Activated naive CD4-positive, alpha-beta T cell treated with anti-CD3 and anti-CD28 coated beads, Interleukin-2, amount 10 ng/mL, durations not matched to agents 7 days and 5 days (primary cell): ENCODE measurements at regions not wholly inside any gene's neighbourhood (a gene's known extent, or its start where the extent isn't known, plus 50 kb on each side); places are given as distances from the start of the nearest gene placed in this dataset.

ENCODE experiments used
- CTCF ChIA-PET: fragments of 350-600 bp; sonication (Branson Sonifier 250); formaldehyde crosslinking; loops from one replicate; lab custom pipeline; 2021; ENCODE audit warnings: antibody characterized with exemption; lab: Charles Lee
- DNase-seq: peaks from one replicate; pipeline ENCODE4 v3.0.0-alpha.2; 2020
- H3K27ac Mint-ChIP-seq: one replicate; pipeline ENCODE4 v1.8.0; 2021; ENCODE audit warnings: mild to moderate bottlenecking, moderate library complexity, mixed read lengths
- H3K27me3 Mint-ChIP-seq: one replicate; pipeline ENCODE4 v1.8.0; 2021; ENCODE audit warnings: mild to moderate bottlenecking, mixed read lengths
- H3K36me3 Mint-ChIP-seq: one replicate; pipeline ENCODE4 v1.8.0; 2021; ENCODE audit warnings: mixed read lengths
- H3K4me1 Mint-ChIP-seq: one replicate; pipeline ENCODE4 v1.8.0; 2021; ENCODE audit warnings: mixed read lengths
- H3K4me3 Mint-ChIP-seq: one replicate; pipeline ENCODE4 v1.8.0; 2021; ENCODE audit warnings: mild to moderate bottlenecking, moderate library complexity, mixed read lengths
- H3K9me3 Mint-ChIP-seq: one replicate; pipeline ENCODE4 v1.8.0; 2021; ENCODE audit warnings: mixed read lengths

DNA sequence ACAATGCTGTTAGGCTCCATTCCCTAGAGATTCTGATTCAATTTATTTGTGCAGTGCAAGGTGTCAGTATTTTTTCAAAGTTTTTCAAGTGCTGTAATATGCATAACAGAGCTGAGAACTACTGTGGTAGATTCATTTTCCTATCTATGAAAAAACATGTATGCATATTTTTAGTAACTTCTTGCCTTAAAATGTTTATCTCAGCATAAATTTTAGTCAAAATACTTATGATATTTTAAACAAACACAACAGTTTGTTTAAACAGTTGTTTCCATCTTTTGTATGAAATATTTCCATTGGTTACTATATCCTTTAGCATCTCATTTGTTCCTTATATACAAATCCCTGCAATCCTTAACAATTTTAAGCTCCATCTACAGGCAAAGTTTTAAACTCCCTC, 624.8 kb upstream of the ADGRL3 start:
- Mint-ChIP-seq H3K36me3 (no peaks in the 10 kb centered on the region), H3K4me1 (no peaks in the 10 kb centered on the region), H3K27ac (no peak overlapping the region), H3K4me3 (no peak overlapping the region), H3K9me3 (peaks cover 1% of the 10 kb centered on the region), H3K27me3 (no peaks in the 10 kb centered on the region)
- no peak for DNase-seq
- CTCF ChIA-PET = no interaction called here

DNA sequence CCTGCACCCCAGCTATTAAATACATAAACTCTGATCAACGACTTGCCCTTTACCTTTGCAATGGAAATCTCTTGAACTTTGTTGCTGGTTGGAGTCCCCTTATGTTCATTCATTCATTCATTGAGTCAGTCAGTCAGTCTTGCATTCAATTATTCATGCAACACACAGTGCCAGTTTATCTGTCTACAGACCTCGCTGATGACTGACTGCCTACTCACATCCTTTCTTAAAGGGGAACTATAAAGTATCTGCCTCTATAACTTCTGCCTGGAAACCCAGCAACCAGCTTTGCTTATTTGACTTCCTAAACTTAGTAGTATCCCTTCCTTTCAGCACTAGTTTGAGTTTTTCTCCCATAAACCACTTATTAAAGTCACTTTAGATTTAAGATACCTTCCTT, 620.8 kb upstream of the ADGRL3 start:
- Mint-ChIP-seq H3K4me3 (no peak overlapping the region), H3K27ac (no peak overlapping the region), H3K36me3 (no peaks in the 10 kb centered on the region), H3K27me3 (no peaks in the 10 kb centered on the region), H3K9me3 (peaks cover 3% of the 10 kb centered on the region), H3K4me1 (no peaks in the 10 kb centered on the region)
- DNase-seq = no peak
- CTCF ChIA-PET = no interaction called here

DNA sequence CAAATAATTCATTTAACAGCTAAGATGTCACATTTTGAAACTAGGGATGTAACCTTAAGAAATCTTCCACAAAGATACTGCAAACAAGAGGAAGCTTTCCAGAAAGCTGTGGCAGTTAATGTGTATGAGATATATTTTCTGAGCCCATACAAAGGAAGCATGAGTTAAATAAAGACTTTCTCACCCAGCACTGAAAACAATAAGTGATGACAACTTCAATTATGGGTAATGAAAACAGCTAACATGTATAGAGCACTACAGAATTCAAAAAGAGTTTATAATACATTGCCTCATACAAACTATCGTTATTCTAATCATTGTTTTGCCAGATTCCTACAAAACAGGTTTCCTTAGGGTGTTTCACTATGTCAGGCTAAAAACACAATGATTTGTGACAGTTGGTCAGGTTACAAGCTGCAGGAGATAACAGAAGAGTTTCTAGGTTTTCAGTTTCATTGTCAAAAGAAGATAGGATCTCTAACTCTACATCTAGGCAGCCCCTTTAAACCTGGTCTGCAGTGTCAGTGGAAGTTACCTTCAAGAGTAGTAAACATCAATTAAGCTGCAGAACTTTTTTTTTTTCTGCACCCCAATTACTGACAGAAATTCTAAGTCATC, 618.1 kb upstream of the ADGRL3 start:
- Mint-ChIP-seq H3K4me1 (no peaks in the 10 kb centered on the region), H3K36me3 (no peaks in the 10 kb centered on the region), H3K9me3 (peaks cover 3% of the 10 kb centered on the region), H3K4me3 (no peak overlapping the region), H3K27me3 (no peaks in the 10 kb centered on the region), H3K27ac (no peak overlapping the region)
- DNase-seq = no peak
- CTCF ChIA-PET = no interaction called here

DNA sequence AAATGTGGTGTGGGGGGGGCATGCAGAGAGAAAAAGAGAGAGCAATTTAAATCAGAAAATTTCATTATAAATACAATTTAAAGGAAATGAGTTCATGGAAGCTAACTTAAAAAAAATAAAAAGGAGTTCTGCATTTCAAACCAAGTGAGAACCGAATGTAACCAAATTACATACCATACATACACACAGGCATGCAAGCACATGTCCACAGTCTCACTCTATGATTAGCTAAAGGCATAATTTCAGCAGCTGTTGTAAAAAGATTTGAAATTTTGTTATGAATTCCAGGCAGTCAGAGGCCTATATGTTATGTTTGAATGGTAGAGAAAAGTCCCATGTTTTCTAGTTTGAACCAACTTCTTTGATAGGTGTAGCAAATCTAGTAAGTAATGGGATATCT, 611.6 kb upstream of the ADGRL3 start:
- CTCF ChIA-PET = no interaction called here
- Mint-ChIP-seq H3K27me3 (no peaks in the 10 kb centered on the region), H3K36me3 (no peaks in the 10 kb centered on the region), H3K27ac (no peak overlapping the region), H3K4me3 (no peak overlapping the region), H3K9me3 (peaks cover 7% of the 10 kb centered on the region), H3K4me1 (no peaks in the 10 kb centered on the region)
- no peak for DNase-seq

DNA sequence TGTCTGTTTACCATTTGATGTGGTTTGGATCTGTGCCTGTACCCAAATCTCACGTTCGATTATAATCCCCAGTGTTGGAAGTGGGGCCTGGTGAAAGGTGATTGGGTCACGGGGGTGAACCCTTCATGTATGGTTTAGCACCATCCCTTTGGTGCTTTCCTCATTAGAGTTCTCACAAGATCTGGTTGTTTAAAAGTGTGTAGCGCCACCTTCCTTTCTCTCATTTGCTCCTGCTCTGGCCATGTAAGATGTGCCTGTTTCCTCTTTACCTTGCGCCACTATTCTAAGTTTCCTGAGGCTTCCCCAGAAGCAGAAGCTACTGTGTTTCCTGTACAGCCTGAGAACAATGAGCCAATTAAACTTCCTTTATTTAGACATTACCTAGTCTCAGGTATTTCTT, 610.7 kb upstream of the ADGRL3 start:
- no peak overlapping the region for H3K4me3 Mint-ChIP-seq
- no peak overlapping the region for H3K27ac Mint-ChIP-seq
- no peaks in the 10 kb centered on the region for H3K36me3 Mint-ChIP-seq
- DNase-seq = no peak
- no peaks in the 10 kb centered on the region for H3K4me1 Mint-ChIP-seq
- H3K27me3 Mint-ChIP-seq = no peaks in the 10 kb centered on the region
- peaks cover 6% of the 10 kb centered on the region for H3K9me3 Mint-ChIP-seq
- CTCF ChIA-PET = no interaction called here

DNA sequence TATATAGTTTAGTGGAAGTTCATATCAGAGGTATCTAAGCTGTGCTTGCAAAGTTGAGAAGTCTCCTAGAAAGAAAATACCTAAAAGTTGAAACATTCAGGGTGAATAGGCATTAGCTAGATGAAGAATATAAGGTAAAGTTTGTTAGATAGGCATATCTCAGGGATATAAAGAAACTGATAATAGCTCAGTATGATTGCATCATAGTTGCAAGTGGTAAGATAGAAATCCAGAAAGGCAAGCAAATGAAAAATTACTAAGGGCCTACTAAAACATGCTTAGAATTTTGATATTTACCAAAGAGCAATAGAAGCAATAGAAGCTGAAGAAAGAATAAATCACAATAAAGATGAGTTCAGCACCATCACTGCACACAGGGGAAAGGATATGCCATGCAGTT, 610.0 kb upstream of the ADGRL3 start:
- H3K4me3 Mint-ChIP-seq = no peak overlapping the region
- no peaks in the 10 kb centered on the region for H3K27me3 Mint-ChIP-seq
- no peak for DNase-seq
- H3K4me1 Mint-ChIP-seq = no peaks in the 10 kb centered on the region
- H3K36me3 Mint-ChIP-seq = no peaks in the 10 kb centered on the region
- H3K27ac Mint-ChIP-seq = no peak overlapping the region
- peaks cover 6% of the 10 kb centered on the region for H3K9me3 Mint-ChIP-seq
- CTCF ChIA-PET = no interaction called here

DNA sequence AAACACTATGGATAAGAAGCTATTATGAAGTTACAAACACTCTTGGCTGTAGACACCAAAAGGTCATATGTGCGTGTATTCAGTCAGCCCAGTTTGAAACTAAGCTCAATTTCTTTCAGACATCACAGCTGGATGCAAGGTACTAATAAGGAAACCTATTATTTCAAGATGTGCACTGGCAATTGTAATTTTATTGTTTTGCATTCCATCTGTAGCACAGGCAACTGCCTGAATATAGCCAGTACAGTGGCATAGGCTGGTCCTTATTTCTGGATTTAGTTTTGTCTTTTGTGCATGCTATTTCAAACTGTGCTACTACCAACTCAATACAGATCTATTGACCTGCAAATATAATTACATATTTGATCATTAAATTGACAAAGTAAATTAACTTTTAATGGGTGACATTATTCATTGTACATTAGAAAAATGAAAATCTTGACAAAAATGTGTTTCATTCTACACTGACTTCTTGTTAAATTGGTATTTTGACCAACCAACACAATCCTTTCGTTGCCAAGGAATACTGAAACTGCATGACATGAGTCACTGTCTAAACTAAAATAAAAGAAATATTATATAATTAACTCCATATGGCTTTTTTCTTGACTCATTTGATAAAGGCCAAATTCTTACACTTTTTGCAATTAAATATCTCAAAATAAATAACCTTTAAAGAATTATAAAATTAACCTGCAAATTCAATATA, 594.3 kb upstream of the ADGRL3 start:
- DNase-seq = no peak
- Mint-ChIP-seq H3K9me3 (peaks cover 20% of the 10 kb centered on the region), H3K4me3 (no peak overlapping the region), H3K4me1 (no peaks in the 10 kb centered on the region), H3K27ac (no peak overlapping the region), H3K27me3 (no peaks in the 10 kb centered on the region), H3K36me3 (no peaks in the 10 kb centered on the region)
- CTCF ChIA-PET = no interaction called here

DNA sequence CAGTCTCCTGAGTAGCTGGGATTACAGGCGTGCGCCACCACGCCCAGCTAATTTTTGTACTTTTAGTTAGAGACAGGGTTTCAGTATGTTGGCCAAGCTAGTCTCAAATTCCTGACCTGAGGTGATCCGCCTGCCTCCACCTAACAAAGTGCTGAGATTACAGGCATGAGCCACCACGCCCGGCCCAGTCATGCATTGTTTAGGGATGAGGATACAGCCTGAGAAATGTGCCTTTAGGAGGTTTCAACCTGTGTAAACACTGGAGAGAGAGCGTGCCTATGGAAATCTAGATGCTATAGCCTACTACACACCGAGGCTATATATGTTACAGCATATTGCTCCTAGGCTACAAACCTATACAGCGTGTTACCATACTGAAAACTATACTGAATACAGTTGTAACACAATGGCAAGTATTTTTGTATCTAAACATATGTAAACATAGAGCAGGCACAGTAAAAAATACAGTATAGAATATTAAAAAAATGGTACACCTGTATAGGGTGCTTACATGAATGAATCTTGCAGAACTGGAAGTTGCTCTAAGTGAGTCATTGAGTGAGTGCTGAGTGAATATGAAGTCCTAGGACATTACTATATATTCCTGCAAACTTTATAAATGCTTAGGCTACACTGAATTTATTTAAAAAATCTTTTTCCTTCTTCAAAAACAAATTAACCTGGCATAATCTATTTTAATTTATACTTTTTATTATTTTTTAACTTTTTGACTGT, 588.2 kb upstream of the ADGRL3 start:
- H3K4me1 Mint-ChIP-seq = no peaks in the 10 kb centered on the region
- no peaks in the 10 kb centered on the region for H3K36me3 Mint-ChIP-seq
- DNase-seq = no peak
- CTCF ChIA-PET = no interaction called here
- H3K27me3 Mint-ChIP-seq = no peaks in the 10 kb centered on the region
- no peak overlapping the region for H3K27ac Mint-ChIP-seq
- no peak overlapping the region for H3K4me3 Mint-ChIP-seq
- peaks cover 8% of the 10 kb centered on the region for H3K9me3 Mint-ChIP-seq

DNA sequence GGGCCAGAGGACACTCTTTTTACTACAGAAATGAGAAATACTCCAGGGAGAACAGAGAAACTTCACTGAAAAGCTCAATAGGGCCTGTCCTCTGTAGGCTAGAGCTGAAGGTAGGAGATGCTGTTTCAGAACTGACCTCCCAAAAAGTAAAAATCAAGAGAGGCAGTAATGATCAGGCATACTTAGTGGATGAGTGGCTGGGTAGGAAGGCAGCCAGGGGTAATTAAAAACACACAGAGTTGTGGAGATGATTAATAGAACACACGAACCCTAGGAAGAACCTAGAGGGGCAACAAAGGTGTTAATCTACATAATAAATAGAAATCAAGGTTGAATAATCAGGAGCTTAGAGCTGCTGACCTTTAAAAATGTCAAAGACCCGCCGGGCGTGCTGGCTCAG, 582.4 kb upstream of the ADGRL3 start:
- CTCF ChIA-PET = no interaction called here
- no peak for DNase-seq
- no peaks in the 10 kb centered on the region for H3K36me3 Mint-ChIP-seq
- H3K4me1 Mint-ChIP-seq = no peaks in the 10 kb centered on the region
- H3K27ac Mint-ChIP-seq = no peak overlapping the region
- H3K4me3 Mint-ChIP-seq = no peak overlapping the region
- no peaks in the 10 kb centered on the region for H3K27me3 Mint-ChIP-seq
- peaks cover 15% of the 10 kb centered on the region for H3K9me3 Mint-ChIP-seq

DNA sequence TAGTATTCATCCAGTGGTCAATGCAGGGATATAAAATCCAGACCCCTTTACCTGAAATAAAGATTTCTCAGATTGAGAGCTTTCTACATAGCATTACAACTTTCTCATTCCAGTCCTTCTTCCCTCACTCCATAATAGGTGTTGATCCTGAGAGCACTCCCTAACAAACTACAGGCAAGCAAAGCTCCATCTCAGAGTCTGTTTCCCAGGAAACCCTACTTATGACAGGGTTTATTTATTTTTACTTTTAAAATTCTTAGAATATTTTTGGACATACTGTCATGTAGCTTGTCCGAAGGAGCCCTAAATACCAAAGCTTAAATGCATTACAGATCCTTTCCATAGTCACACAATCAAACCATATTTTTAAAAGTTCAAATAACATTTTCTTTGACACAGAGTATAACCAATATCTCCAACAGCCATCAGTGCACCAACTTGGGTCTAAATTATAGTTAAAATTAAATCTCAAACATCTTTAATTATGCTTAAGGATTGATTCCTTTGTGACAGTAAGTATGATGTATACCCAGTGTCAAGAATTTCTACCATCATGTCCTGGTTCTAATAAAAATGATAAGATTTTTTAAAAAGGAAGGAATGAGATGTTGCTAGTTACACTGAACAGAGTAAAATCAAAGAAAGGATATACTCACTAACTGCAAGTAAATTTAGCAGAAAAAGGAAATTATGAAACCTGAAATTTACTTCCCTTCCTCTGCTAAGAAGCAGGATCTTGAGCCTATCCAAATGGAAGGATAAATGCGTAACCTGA, 580.4 kb upstream of the ADGRL3 start:
- no peak for DNase-seq
- CTCF ChIA-PET = no interaction called here

DNA sequence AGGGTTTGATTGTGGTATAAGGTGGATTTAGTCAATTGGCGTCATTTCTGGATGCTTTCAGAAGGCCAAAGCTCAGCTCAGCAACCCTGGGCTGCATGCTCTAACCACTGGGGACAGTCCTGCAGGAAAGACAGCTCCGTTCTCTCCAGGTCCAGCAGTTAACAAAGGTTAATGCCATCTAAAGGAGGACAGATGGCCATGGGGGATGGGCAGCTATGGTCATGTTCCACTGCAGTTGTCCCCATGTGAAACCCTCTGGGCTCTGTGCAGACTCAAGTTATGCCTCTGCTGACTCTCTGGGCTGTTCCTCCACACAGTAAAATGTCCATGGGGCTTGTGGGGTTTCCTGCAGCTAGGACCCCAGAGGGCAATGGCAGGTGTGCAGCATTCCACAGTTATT, 562.1 kb upstream of the ADGRL3 start:
- no peak overlapping the region for H3K27ac Mint-ChIP-seq
- no peaks in the 10 kb centered on the region for H3K4me1 Mint-ChIP-seq
- no peaks in the 10 kb centered on the region for H3K27me3 Mint-ChIP-seq
- no peaks in the 10 kb centered on the region for H3K36me3 Mint-ChIP-seq
- peaks cover 23% of the 10 kb centered on the region for H3K9me3 Mint-ChIP-seq
- no peak for DNase-seq
- H3K4me3 Mint-ChIP-seq = no peak overlapping the region
- CTCF ChIA-PET = no interaction called here

More for the DNA sequence above, 580.4 kb upstream of the ADGRL3 start:
- no peaks in the 10 kb centered on the region for H3K36me3 Mint-ChIP-seq
- peaks cover 15% of the 10 kb centered on the region for H3K9me3 Mint-ChIP-seq
- no peak overlapping the region for H3K4me3 Mint-ChIP-seq
- no peaks in the 10 kb centered on the region for H3K27me3 Mint-ChIP-seq
- H3K27ac Mint-ChIP-seq = no peak overlapping the region
- H3K4me1 Mint-ChIP-seq = no peaks in the 10 kb centered on the region

DNA sequence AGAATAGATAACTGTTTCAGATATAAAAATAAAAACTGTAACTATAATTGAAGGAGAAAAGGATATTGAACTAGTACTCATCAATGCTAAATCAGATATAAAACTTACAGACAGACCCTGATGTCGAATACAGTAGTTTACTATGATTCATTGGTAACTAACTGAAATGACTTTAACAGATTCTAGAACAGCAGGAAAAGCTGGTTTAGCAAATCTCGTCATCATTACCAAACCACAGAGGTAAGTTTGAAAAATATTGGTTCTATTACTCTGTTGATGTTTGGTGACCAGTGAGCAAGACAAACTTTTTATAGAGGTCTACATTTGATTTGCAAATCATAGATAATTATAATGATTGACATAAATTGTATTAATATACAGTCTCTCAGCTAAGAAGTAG, 551.4 kb upstream of the ADGRL3 start:
- Mint-ChIP-seq H3K9me3 (peaks cover 2% of the 10 kb centered on the region), H3K4me1 (no peaks in the 10 kb centered on the region), H3K36me3 (no peaks in the 10 kb centered on the region), H3K27ac (no peak overlapping the region), H3K4me3 (no peak overlapping the region), H3K27me3 (no peaks in the 10 kb centered on the region)
- DNase-seq = no peak
- CTCF ChIA-PET = no interaction called here

DNA sequence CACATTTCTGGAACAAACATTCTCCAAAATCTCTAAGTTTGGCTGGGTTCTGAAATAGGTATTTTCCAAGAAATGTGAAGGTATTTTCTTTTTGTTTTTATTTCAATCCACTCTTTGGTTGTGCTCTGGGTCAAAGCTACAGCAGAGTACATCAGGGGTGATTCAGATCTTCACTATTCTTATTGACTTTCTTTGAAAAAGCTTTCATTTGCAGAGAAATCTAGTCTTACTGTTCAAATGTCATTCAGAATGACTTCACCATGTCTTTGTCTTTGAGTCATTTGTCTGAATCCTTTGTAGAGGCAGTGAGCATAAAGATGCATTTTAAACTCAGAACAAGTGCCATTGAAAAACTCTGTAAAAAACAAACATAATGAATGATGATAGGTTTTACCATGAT, 547.2 kb upstream of the ADGRL3 start:
- no peak for DNase-seq
- Mint-ChIP-seq H3K27me3 (no peaks in the 10 kb centered on the region), H3K4me1 (no peaks in the 10 kb centered on the region), H3K27ac (no peak overlapping the region), H3K4me3 (no peak overlapping the region), H3K9me3 (no peaks in the 10 kb centered on the region), H3K36me3 (no peaks in the 10 kb centered on the region)
- CTCF ChIA-PET = no interaction called here

DNA sequence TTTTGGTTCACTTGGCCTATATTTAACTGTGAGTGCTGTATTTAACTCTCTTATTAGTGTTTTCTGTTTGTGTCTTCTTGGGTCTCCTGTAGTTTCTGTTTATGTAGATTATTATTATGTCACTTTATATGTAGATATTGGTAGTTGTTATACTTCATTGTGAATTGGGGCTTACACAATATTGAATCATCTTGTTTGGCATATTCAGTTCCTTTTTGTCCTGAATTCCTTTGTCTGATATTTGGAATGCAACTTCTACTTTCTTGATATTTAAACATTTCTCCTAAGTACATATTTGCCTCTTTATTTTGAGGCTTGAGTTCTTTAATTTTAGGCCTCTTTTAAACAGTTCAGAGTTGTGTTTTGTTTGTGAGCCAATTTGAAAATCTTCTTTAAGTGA, 544.8 kb upstream of the ADGRL3 start:
- Mint-ChIP-seq H3K4me1 (no peaks in the 10 kb centered on the region), H3K4me3 (no peak overlapping the region), H3K27me3 (no peaks in the 10 kb centered on the region), H3K9me3 (peaks cover 2% of the 10 kb centered on the region), H3K36me3 (no peaks in the 10 kb centered on the region), H3K27ac (no peak overlapping the region)
- CTCF ChIA-PET = no interaction called here
- no peak for DNase-seq
